ENCODE measurements at regions not wholly inside any gene's neighbourhood (a gene's known extent, or its start where the extent isn't known, plus 50 kb on each side); places are given as distances from the start of the nearest gene placed in this dataset.

GRCh38 chr9:109971226-109971625 lies 191.2 kb downstream of the PALM2AKAP2 start:
- no peak for TF ChIP-seq CTCF (IDR thresholded peaks at IDR 0.05)
- H3K4me1 Mint-ChIP-seq (ENCODE audit: low read depth), result peaks cover 46% of the 10 kb centered on the region
- CTCF ChIA-PET, result no interaction called here
- POLR2A ChIA-PET, result no interaction called here
- H3K27ac Mint-ChIP-seq, result no peak overlapping the region
- intact Hi-C loops (cut with micrococcal nuclease), result loop anchor here (5.0 kb wide), 1 partner anchor 181 kb away; no protein-coding TSS in a partner anchor
- H3K27me3 Mint-ChIP-seq, result no peaks in the 10 kb centered on the region
- no peaks in the 10 kb centered on the region for H3K36me3 Mint-ChIP-seq (ENCODE audit: low read depth)
- DNase-seq (no peak), ATAC-seq (no peak)
- H3K4me3 Mint-ChIP-seq, result no peak overlapping the region
- H3K9me3 Mint-ChIP-seq, result peaks cover 3% of the 10 kb centered on the region

- Mint-ChIP-seq H3K9me3 (peaks cover 3% of the 10 kb centered on the region), H3K27me3 (no peaks in the 10 kb centered on the region), H3K36me3 (ENCODE audit: low read depth) (no peaks in the 10 kb centered on the region), H3K4me1 (ENCODE audit: low read depth) (peaks cover 46% of the 10 kb centered on the region), H3K27ac (no peak overlapping the region), H3K4me3 (no peak overlapping the region)
- ATAC-seq (peak; percentile 55), DNase-seq (peak; percentile 41)
- TF ChIP-seq CTCF (IDR thresholded peaks at IDR 0.05), result no peak
- ChIA-PET CTCF (no interaction called here), POLR2A (no interaction called here)
- intact Hi-C loops (cut with micrococcal nuclease), result loop anchor here (5.0 kb wide), 1 partner anchor 180 kb away; no protein-coding TSS in a partner anchor
These were observed 192.3 kb downstream of the PALM2AKAP2 start for GRCh38 chr9:109972026-109972882.

GRCh38 chr9:109973336-109973735 lies 193.3 kb downstream of the PALM2AKAP2 start:
- no peak for TF ChIP-seq CTCF (IDR thresholded peaks at IDR 0.05)
- no peaks in the 10 kb centered on the region for H3K36me3 Mint-ChIP-seq (ENCODE audit: low read depth)
- DNase-seq (no peak), ATAC-seq (no peak)
- no peaks in the 10 kb centered on the region for H3K27me3 Mint-ChIP-seq
- no peaks in the 10 kb centered on the region for H3K9me3 Mint-ChIP-seq
- peaks cover 37% of the 10 kb centered on the region for H3K4me1 Mint-ChIP-seq (ENCODE audit: low read depth)
- ChIA-PET CTCF (no interaction called here), POLR2A (no interaction called here)
- intact Hi-C loops (cut with micrococcal nuclease), result loop anchor here (5.0 kb wide), 1 partner anchor 179 kb away; no protein-coding TSS in a partner anchor
- H3K4me3 Mint-ChIP-seq, result no peak overlapping the region
- no peak overlapping the region for H3K27ac Mint-ChIP-seq

GRCh38 chr9:109974143-109974917 lies 194.3 kb downstream of the PALM2AKAP2 start:
- DNase-seq (peak; percentile 65), ATAC-seq (peak; percentile 77)
- H3K36me3 Mint-ChIP-seq (ENCODE audit: low read depth), result no peaks in the 10 kb centered on the region
- no peaks in the 10 kb centered on the region for H3K27me3 Mint-ChIP-seq
- TF ChIP-seq CTCF (IDR thresholded peaks at IDR 0.05), result no peak
- ChIA-PET POLR2A (no interaction called here), CTCF (no interaction called here)
- H3K27ac Mint-ChIP-seq, result peak overlapping the region; percentile 54
- intact Hi-C loops (cut with micrococcal nuclease), result loop anchor here (5.0 kb wide), 1 partner anchor 178 kb away; no protein-coding TSS in a partner anchor
- H3K9me3 Mint-ChIP-seq, result no peaks in the 10 kb centered on the region
- H3K4me3 Mint-ChIP-seq, result no peak overlapping the region
- peaks cover 27% of the 10 kb centered on the region for H3K4me1 Mint-ChIP-seq (ENCODE audit: low read depth)

- DNase-seq, result no peak
- POLR2A ChIA-PET, result no interaction called here
- intact Hi-C loops (cut with micrococcal nuclease), result loop anchor here (5.0 kb wide), 1 partner anchor 177 kb away; no protein-coding TSS in a partner anchor
- CTCF ChIA-PET, result no interaction called here
- H3K4me1 Mint-ChIP-seq (ENCODE audit: low read depth), result peaks cover 21% of the 10 kb centered on the region
- H3K27me3 Mint-ChIP-seq, result no peaks in the 10 kb centered on the region
- TF ChIP-seq CTCF (IDR thresholded peaks at IDR 0.05), result no peak
- no peak overlapping the region for H3K27ac Mint-ChIP-seq
- no peaks in the 10 kb centered on the region for H3K36me3 Mint-ChIP-seq (ENCODE audit: low read depth)
- no peaks in the 10 kb centered on the region for H3K9me3 Mint-ChIP-seq
- H3K4me3 Mint-ChIP-seq, result no peak overlapping the region
- ATAC-seq, result no peak
These were observed 194.9 kb downstream of the PALM2AKAP2 start for GRCh38 chr9:109974918-109975276.

All from activated CD8-positive, alpha-beta T cell treated with anti-CD3 and anti-CD28 coated beads for 36 hours (primary cell).